ENCODE measurements at regions not wholly inside any gene's neighbourhood (a gene's known extent, or its start where the extent isn't known, plus 50 kb on each side); places are given as distances from the start of the nearest gene placed in this dataset.

DNA sequence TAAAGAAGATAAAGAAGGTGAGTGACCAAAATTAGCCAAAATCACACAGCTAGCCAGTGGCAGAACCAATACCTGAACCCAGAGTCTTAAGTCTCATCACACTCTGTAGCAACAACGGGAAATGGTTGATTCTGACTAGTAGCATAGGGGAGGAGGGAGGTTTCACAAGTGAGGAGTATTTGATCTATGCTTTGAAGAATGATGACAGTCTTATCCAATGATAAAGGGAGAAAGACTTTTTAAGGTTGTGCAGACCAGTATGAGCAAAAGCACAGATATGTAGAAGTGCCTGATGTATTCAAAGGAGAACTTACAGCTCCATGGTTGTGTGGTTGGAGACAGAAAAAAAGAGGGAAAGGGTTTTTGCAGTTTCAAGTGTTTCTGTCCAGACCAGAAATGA is 50.7 kb upstream of the LINC00305 start:
- no peak for TF ChIP-seq CTCF (IDR thresholded peaks at IDR 0.05)
- H3K27ac ChIP-seq = no peak overlapping the region
- no peak overlapping the region for H3K4me3 ChIP-seq
- DNase-seq (ENCODE audit: low spot score) = no peak

All from coronary artery (tissue), 2 donors.